Erythroblast (primary cell): ENCODE measurements at regions not wholly inside any gene's neighbourhood (a gene's known extent, or its start where the extent isn't known, plus 50 kb on each side); places are given as distances from the start of the nearest gene placed in this dataset.

Experiments
- GATA1 ChIP-seq: IDR thresholded peaks from 2 replicates; pipeline ENCODE4 v1.6.1; 2011; ENCODE audit warnings: low read depth, mild to moderate bottlenecking, control low read depth, low read length, moderate library complexity
- POLR2A ChIP-seq: IDR thresholded peaks from 2 replicates; pipeline ENCODE4 v1.6.1; 2011; ENCODE audit warnings: mild to moderate bottlenecking, low read length

- TF ChIP-seq POLR2A: no peak
- no peak for TF ChIP-seq GATA1
These were observed 927.7 kb downstream of the TBC1D22A start for GRCh38 chr22:47690166-47690565.
